NB4 (cell line): ENCODE measurements at regions not wholly inside any gene's neighbourhood (a gene's known extent, or its start where the extent isn't known, plus 50 kb on each side); places are given as distances from the start of the nearest gene placed in this dataset.

Source experiments
- DNase-seq: peaks from one replicate; pipeline ENCODE4 v3.0.0; 2010; ENCODE audit warnings: low read depth
- H3K4me3 ChIP-seq: one replicate; pipeline ENCODE4 v1.5.1; 2011; ENCODE audit warnings: mild to moderate bottlenecking, low read depth, low read length, moderate library complexity
- CTCF ChIP-seq: IDR thresholded peaks from one replicate; pipeline ENCODE4 v1.5.1; 2012; ENCODE audit warnings: low read depth, low read length
- MAX ChIP-seq: IDR thresholded peaks from 2 replicates; pipeline ENCODE4 v1.6.1; 2011; ENCODE audit warnings: low read depth, low read length
- MYC ChIP-seq: IDR thresholded peaks from 2 replicates; pipeline ENCODE4 v1.6.1; 2011; ENCODE audit warnings: low read depth, low read length
- POLR2A ChIP-seq: IDR thresholded peaks from 2 replicates; pipeline ENCODE4 v1.6.1; 2011; ENCODE audit warnings: mild to moderate bottlenecking; ENCODE audit not compliant: insufficient read length; ENCODE audit errors: extremely low read depth

- TF ChIP-seq MAX: no peak
- TF ChIP-seq POLR2A: no peak
- TF ChIP-seq MYC: no peak
- no peak for TF ChIP-seq CTCF
- DNase-seq: no peak
Observed at GRCh38 chr10:21299330-21299729, 226.2 kb downstream of the SKIDA1 start.

GRCh38 chr10:21298701-21299100, 226.8 kb downstream of the SKIDA1 start:
- no peak overlapping the region for H3K4me3 ChIP-seq
- TF ChIP-seq MAX (no peak), POLR2A (no peak), MYC (no peak), CTCF (no peak)
- DNase-seq: no peak

More at GRCh38 chr10:21299330-21299729, 226.2 kb downstream of the SKIDA1 start:
- H3K4me3 ChIP-seq: no peak overlapping the region

GRCh38 chr10:21297603-21298383, 227.7 kb downstream of the SKIDA1 start:
- TF ChIP-seq MAX: no peak
- no peak for TF ChIP-seq CTCF
- TF ChIP-seq POLR2A: no peak
- no peak overlapping the region for H3K4me3 ChIP-seq
- DNase-seq: peak; percentile 4

- TF ChIP-seq POLR2A: no peak
- no peak for DNase-seq
- H3K4me3 ChIP-seq: no peak overlapping the region
Observed at GRCh38 chr10:21296575-21297355, 228.7 kb downstream of the SKIDA1 start.

GRCh38 chr10:21293518-21294356, 231.7 kb downstream of the SKIDA1 start:
- no peak overlapping the region for H3K4me3 ChIP-seq
- no peak for TF ChIP-seq POLR2A
- no peak for TF ChIP-seq CTCF
- TF ChIP-seq MAX: no peak
- no peak for TF ChIP-seq MYC
- DNase-seq: no peak
